ENCODE measurements at regions not wholly inside any gene's neighbourhood (a gene's known extent, or its start where the extent isn't known, plus 50 kb on each side); places are given as distances from the start of the nearest gene placed in this dataset.
"Not testable (repeated sequence)": the region's sequence is repeated elsewhere in the genome, so short reads cannot be mapped to it uniquely, and the experiment has no call there.

- TF ChIP-seq POLR2A (IDR thresholded peaks at IDR 0.05; ENCODE audit: low read length); GATA1 (IDR thresholded peaks at IDR 0.05; ENCODE audit: low read depth, low read length): not testable (repeated sequence)
These were observed 59.4 kb downstream of the SHOC1 start for GRCh38 chr9:111735344-111735743.
